ENCODE measurements at regions not wholly inside any gene's neighbourhood (a gene's known extent, or its start where the extent isn't known, plus 50 kb on each side); places are given as distances from the start of the nearest gene placed in this dataset.

DNA sequence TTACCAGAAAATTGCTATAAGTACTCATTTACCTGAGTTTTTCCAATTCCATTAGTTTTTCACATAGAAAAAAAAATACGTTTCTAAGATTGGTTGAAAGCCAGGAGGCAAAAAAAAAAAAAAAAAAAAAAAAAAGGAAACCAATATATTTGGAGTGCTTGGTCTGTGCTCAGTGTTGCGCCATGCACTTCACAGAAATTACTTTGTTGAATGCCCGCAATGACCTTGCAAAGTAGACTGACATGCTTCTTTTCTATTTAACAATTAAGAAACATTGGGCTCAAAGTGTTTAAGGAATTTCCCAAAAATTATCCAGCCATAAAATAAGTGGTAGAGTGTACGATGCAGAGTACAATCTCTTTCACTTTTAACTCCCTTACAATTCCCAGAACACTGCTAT lies 65.2 kb upstream of the PAPPA start:
- Mint-ChIP-seq H3K27me3 (ENCODE audit: unreplicated experiment) (no peaks in the 10 kb centered on the region), H3K27ac (ENCODE audit: unreplicated experiment) (no peak overlapping the region), H3K9me3 (ENCODE audit: unreplicated experiment) (peaks cover 2% of the 10 kb centered on the region), H3K36me3 (ENCODE audit: unreplicated experiment) (peaks cover 6% of the 10 kb centered on the region), H3K4me3 (ENCODE audit: unreplicated experiment) (no peak overlapping the region), H3K4me1 (ENCODE audit: low read depth, unreplicated experiment) (peaks cover 4% of the 10 kb centered on the region)
- no peak for DNase-seq
- TF ChIP-seq, protein P1, sequence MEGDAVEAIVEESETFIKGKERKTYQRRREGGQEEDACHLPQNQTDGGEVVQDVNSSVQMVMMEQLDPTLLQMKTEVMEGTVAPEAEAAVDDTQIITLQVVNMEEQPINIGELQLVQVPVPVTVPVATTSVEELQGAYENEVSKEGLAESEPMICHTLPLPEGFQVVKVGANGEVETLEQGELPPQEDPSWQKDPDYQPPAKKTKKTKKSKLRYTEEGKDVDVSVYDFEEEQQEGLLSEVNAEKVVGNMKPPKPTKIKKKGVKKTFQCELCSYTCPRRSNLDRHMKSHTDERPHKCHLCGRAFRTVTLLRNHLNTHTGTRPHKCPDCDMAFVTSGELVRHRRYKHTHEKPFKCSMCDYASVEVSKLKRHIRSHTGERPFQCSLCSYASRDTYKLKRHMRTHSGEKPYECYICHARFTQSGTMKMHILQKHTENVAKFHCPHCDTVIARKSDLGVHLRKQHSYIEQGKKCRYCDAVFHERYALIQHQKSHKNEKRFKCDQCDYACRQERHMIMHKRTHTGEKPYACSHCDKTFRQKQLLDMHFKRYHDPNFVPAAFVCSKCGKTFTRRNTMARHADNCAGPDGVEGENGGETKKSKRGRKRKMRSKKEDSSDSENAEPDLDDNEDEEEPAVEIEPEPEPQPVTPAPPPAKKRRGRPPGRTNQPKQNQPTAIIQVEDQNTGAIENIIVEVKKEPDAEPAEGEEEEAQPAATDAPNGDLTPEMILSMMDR (IDR thresholded peaks at IDR 0.05; ENCODE audit: partially characterized antibody, unreplicated experiment): no peak

DNA sequence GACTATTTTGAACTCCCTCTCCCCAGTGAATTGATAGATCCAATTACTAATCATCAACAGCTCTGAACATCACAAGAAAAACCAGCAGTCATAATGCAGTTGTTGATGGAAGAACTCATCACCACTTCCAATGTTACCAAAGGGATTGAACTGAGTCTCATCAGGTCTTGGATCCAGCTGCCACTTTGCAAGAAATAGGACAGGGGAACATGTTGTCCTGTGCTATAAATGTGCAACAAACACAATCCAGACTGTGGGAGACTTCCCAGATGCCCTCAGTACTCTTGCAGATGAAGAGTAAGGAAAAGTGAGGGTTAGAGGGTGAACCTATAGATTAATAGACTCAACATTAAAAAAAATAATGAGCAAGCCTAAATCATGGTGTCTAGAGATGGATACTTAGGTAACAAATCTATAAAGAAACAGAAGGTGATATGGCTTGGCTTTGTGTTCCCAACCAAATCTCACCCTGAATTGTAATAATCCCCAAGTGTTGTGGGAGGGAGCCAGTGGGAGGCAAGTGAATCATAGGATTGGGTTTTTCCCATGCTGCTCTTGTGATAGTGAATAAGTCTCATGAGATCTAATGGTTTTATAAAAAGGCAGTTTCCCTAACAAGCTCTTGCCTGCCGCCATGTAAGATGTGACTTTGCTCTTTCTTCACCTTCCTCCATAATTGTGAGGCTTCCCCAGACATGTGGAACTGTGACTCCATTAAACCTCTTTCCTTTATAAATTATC lies 63.4 kb upstream of the PAPPA start:
- peaks cover 6% of the 10 kb centered on the region for H3K36me3 Mint-ChIP-seq (ENCODE audit: unreplicated experiment)
- H3K27me3 Mint-ChIP-seq (ENCODE audit: unreplicated experiment): no peaks in the 10 kb centered on the region
- peaks cover 4% of the 10 kb centered on the region for H3K4me1 Mint-ChIP-seq (ENCODE audit: low read depth, unreplicated experiment)
- H3K9me3 Mint-ChIP-seq (ENCODE audit: unreplicated experiment): peaks cover 2% of the 10 kb centered on the region
- no peak for DNase-seq
- no peak overlapping the region for H3K27ac Mint-ChIP-seq (ENCODE audit: unreplicated experiment)
- H3K4me3 Mint-ChIP-seq (ENCODE audit: unreplicated experiment): no peak overlapping the region
- TF ChIP-seq, protein P1 (IDR thresholded peaks at IDR 0.05; ENCODE audit: partially characterized antibody, unreplicated experiment): no peak

DNA sequence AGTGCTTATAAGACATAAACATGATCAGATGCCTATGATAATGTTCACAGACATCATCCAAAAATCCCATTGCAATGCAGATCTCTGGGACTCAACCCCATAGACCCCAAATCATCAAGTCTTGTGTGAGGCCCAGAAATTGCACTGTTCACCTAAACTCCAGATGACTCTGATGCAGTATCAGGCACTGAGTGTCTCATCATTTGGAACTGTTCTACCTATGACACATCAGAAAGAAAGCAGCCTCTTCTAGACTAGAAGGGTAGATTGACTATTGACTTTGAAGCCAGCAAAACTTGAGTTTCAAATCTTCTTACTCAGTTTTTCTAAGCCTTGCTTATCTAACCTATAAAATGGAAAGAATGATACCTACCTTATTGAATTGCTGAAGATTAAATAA lies 58.7 kb upstream of the PAPPA start:
- TF ChIP-seq, protein P1 (IDR thresholded peaks at IDR 0.05; ENCODE audit: partially characterized antibody, unreplicated experiment): no peak
- H3K4me1 Mint-ChIP-seq (ENCODE audit: low read depth, unreplicated experiment): peaks cover 11% of the 10 kb centered on the region
- no peak overlapping the region for H3K4me3 Mint-ChIP-seq (ENCODE audit: unreplicated experiment)
- no peak overlapping the region for H3K27ac Mint-ChIP-seq (ENCODE audit: unreplicated experiment)
- H3K9me3 Mint-ChIP-seq (ENCODE audit: unreplicated experiment): peaks cover 2% of the 10 kb centered on the region
- H3K27me3 Mint-ChIP-seq (ENCODE audit: unreplicated experiment): peaks cover 1% of the 10 kb centered on the region
- H3K36me3 Mint-ChIP-seq (ENCODE audit: unreplicated experiment): peaks cover 6% of the 10 kb centered on the region
- DNase-seq: no peak

DNA sequence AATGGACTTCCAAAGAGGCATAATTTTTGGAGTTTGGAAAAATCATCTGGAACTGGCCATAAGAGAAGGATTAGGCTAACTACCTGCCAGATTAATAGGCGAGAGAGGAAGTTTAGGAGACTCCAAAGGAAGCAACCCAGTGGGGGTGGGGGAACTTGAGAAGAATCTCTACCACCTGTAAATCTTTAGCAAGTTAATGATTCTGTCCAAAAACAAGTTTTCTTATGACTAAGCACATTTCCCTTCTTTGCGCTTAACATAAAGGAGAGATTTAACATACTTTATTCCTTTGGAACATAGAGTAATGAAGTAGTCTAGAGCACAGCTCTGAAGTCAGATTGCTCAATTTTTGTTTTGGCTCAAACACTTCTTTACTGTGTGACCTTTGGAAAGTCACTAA lies 58.2 kb upstream of the PAPPA start:
- H3K4me3 Mint-ChIP-seq (ENCODE audit: unreplicated experiment): no peak overlapping the region
- H3K27me3 Mint-ChIP-seq (ENCODE audit: unreplicated experiment): peaks cover 1% of the 10 kb centered on the region
- DNase-seq: no peak
- TF ChIP-seq, protein P1 (IDR thresholded peaks at IDR 0.05; ENCODE audit: partially characterized antibody, unreplicated experiment): no peak
- peaks cover 2% of the 10 kb centered on the region for H3K9me3 Mint-ChIP-seq (ENCODE audit: unreplicated experiment)
- H3K36me3 Mint-ChIP-seq (ENCODE audit: unreplicated experiment): peaks cover 6% of the 10 kb centered on the region
- H3K4me1 Mint-ChIP-seq (ENCODE audit: low read depth, unreplicated experiment): peaks cover 11% of the 10 kb centered on the region
- no peak overlapping the region for H3K27ac Mint-ChIP-seq (ENCODE audit: unreplicated experiment)

DNA sequence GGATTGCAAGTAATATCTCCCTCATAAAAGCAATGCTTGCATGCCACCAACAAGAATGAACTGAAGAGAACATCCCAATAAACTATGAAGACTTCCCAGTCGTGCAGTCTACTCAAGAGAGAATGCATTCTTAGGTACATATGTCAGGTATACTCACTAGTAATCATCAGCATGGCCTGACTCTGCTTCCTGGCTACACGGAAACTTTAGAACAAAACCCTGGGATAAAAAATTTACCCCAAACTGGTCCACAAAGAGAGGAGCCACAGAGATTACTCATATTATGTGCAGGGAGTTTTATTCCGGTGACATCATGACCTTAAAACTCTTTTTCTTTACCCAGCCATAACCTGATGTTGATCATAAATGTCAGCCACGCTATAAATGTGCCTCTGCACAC lies 57.5 kb upstream of the PAPPA start:
- Mint-ChIP-seq H3K9me3 (ENCODE audit: unreplicated experiment) (no peaks in the 10 kb centered on the region), H3K36me3 (ENCODE audit: unreplicated experiment) (peaks cover under 1% of the 10 kb centered on the region), H3K4me1 (ENCODE audit: low read depth, unreplicated experiment) (peaks cover 11% of the 10 kb centered on the region), H3K27me3 (ENCODE audit: unreplicated experiment) (peaks cover 1% of the 10 kb centered on the region), H3K27ac (ENCODE audit: unreplicated experiment) (no peak overlapping the region), H3K4me3 (ENCODE audit: unreplicated experiment) (no peak overlapping the region)
- no peak for DNase-seq
- TF ChIP-seq, protein P1 (IDR thresholded peaks at IDR 0.05; ENCODE audit: partially characterized antibody, unreplicated experiment): no peak

Data from glutamatergic neuron (in vitro differentiated cells).